ENCODE measurements at regions not wholly inside any gene's neighbourhood (a gene's known extent, or its start where the extent isn't known, plus 50 kb on each side); places are given as distances from the start of the nearest gene placed in this dataset.
"Not testable (repeated sequence)": the region's sequence is repeated elsewhere in the genome, so short reads cannot be mapped to it uniquely, and the experiment has no call there.

DNA sequence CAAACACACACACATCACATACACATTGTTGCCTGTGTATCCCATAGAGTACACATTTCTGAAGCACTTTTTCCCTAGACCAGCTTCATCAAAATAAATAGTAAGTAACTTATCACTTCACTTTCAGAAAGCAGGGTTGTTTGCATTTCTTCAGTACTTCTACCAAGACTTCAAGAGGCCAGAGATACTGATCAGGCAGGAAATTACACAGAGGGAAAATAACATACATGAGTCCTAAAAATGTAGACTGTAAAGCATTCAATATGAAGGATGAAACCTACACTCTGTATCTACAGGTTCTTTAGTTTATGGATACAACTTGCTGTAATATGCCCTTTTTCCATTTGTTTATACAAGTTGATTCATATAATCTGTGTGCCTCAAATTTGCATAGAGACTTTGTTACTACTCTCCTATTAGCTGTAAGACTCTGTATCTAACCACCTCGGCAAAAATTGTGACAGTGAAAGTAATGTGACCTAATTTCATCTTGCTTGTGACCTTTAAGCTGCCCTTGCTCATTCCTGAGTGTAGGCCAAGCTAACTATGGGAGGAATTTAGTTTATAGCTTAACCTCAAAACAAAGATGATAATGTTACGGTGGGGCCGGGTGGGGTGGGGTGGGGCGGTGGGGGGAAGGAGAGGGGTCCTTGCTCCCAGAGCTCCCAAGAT is 228.9 kb upstream of the SPOPL start:
- DNase-seq (ENCODE audit: low read depth), result no peak

DNA sequence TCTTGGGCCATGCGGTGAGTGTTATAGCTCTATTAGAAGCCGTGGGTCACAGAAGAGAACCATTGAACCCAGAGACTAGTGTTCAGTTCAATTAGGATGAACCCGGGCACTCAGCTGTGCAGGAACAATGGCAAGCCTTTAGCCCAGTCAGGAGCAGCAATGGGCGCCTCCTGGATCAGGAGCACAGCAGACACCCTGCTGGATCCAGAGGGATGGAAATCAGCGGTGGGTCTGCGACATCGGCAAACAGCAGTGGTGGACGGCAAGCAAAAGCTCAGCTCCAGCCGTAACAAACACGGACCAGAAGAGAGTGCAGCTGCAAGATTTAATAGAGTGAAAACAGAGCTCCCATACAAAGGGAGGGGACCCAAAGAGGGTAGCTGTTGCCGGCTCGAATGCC is 228.3 kb upstream of the SPOPL start:
- DNase-seq (ENCODE audit: low read depth), result not testable (repeated sequence)

DNA sequence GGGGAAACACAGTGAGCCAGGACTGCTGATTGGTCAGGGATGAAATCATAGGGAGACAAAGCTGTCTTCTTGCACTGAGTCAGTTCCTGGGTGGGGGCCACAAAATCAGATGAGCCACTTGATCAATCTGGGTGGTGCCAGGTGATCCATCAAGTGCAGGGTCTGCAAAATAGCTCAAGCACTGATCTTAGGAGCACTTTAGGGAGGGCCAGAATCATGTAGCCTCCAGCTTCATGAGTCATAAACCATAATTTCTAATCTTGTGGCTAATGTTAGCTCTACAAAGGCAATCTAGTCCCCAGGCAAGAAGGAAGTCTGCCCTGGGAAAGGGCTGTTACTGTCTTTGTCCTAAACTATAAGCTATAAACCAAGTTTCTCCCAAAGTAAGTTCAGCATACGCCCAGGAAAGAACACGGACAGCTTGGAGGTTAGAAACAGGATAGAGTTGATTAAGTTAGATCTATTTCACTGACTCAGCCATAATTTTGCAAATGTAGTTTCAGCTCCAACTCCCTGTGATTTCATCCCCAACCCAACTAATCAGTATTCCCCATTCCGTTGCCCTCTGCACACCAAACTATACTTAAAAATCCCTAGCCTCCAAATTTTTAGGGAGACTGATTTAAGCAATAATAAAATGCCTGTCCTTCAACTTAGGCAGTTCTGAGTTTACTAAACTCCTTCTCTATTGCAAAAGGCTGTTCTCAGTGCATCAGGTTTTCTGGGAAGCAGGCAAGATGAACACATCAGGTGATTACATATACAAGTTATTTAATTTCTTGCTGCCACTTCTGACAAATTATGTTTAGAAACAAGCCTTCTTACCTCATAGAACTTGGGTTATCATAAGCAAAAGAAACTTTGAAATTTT is 226.9 kb upstream of the SPOPL start:
- no peak for DNase-seq (ENCODE audit: low read depth)

DNA sequence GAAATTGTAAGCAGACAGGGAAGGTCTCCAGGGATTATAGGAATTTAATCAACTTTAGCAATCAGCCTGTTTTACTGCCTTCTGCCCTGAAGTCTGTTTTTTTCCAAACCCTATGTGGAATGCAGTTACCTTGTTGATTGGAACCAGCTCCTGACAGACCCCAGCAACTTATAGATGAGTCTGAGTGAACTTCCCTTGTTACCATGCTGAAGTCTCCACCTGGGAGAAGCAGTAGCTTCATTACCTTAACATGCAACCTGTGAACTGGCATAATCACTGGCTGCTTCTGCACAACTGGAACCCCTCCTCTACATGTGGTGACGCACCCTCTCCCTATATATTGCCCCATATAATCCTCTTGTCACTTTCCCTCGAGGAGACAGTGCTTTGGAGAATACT is 226.3 kb upstream of the SPOPL start:
- DNase-seq (ENCODE audit: low read depth), result no peak

DNA sequence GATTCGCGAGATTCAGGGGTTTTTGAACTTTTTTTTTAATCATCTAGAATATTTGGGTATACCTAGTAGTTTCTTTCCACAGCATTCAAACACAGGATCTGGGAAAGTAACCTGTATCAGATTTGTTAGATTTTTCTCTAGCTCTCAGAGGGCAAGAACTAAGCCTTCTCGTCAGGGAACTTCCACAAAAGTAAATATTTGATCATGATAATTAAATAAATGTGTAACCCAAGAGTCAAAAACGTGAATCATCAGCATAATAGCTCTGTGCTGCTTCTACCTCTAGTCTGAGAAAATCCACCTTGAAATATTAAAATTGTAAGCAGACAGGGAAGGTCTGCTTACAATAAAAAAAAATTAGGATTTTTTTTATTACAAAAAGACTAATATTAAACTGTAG is 225.7 kb upstream of the SPOPL start:
- DNase-seq (ENCODE audit: low read depth), result no peak

DNA sequence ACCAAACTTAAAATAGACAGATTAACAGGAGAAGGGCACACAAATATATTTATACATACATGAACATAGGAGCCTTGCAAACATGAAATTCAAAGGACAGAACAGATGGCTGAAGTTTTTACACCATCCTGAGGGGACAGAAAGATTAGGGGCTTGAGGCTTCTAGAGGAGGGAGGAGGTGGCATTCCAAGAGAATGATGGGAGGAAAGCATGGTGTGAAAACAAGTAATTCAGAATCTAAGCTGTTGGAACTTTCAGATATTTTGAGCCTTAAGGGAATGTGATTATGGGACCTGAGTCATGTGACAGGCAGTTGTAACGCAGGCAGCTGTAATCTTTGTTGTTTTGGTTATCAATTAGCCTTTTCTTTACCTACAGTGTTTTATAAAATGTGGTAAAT is 225.2 kb upstream of the SPOPL start:
- DNase-seq (ENCODE audit: low read depth), result no peak

DNA sequence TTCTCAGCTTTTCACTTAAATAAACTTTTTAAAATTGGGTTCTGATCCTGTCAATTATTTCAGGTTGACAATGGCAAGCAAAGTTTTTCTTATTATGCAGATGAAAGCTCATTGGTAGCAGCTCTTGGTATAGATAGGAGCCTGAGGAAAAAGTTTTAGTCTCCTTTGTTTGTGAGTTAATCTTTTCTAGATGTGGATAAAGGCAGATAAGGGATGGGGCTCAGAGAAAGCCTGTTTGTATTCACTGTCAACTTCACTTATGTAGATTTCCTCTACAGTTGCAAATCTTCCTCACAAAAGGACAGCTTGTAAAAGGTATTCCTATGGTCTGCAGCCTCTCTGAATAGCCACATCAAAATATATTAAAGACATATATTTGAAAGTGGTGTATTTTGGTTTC is 224.5 kb upstream of the SPOPL start:
- no peak for DNase-seq (ENCODE audit: low read depth)

DNA sequence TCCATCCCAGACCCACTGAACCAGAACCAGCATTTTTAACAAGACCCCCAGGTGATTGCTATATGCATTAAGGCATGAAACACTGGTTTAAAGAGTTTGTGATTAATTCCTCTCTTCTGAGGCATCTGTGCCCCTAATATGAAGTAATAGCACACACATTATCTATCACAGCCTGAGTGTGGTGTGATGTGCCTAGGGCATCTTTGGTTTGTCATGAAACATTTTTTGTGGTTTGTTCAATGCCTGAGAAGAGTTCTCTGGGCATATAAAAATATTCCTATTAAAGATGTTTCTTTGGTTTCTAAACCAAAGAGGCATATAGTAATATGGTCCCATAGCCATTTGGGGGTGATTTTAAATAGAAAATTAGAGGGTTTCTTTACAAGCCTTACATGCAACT is 221.7 kb upstream of the SPOPL start:
- no peak for DNase-seq (ENCODE audit: low read depth)

DNA sequence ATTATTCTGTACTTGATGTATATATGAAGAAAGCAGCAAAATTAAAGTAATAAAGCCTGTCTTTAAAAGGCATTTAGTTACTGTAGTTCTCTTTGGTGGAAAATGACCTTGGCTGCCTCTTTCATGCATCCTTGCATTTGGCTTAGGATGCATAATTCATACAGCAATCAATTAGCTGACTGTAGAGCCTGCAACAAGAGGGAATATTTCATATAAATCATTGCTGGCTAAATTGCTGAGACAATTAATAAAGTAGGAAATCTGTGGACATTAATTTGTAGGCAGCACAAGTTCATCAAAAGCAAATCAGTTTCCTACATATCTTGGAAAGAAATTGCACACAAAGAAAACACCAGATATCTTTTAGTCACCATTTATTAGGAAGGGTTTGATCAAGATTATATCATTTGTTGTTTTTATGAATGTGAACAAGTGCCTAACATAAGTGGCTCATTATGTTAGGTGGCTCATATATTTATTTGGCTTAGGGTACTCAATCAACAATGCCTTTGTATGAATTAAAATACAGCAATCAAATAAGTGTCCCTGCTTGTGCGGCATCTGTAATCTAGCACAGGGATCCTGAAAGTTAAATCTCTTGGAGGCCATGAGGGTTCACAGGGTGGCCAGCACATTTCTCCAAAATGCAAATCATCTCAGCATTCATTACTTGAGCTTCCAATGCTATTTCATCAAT is 220.4 kb upstream of the SPOPL start:
- DNase-seq (ENCODE audit: low read depth), result no peak

DNA sequence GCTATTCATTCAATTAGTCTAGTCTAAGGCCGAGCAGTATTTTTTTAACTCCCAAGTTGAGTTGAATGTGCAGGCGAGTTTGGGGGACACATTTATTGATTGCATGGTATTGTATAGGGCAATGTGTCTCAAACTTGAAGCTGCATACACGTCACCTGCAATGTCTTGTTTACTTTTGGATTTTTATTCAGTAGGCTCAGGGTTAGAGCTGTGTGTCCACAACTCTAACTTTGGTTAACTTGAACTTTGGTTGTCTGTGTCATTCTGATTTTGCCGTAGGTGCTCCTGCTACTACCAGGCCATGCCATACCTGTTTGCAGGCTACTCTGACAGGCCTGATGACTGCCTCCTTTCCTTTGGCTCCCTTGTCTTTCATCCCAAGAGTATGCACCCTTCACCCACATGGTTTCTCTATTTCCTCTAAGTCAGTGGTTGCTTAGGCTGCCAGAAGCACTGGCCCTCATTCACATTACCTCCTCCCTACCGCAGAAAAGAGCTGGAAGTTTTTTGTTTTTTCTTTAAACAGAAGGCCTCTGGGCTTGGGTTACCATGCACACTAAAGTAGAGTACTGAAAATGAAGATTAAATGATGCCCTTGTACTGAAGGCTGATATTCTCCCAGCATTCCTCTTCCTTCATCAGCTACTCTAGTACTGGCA is 219.4 kb upstream of the SPOPL start:
- no peak for DNase-seq (ENCODE audit: low read depth)

DNA sequence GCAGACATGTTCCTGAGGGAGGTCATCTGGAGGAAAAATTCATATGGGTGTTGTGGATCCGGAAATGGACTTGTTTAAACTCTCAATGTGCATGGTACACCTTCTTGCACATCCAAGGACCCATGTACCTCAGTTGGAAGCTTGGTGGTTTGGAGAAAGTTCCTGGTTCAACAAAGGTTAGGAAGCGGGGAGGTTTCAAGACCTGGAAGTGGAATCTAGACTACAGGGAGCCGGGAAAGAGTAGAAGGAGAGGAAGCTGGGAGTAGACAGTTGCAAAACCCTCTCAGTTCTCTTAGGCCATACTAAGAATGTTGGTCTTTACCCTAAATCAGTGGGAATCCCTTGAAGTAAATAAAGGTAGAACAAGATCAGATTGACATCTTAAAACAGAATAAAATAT is 209.8 kb upstream of the SPOPL start:
- DNase-seq (ENCODE audit: low read depth), result no peak

DNA sequence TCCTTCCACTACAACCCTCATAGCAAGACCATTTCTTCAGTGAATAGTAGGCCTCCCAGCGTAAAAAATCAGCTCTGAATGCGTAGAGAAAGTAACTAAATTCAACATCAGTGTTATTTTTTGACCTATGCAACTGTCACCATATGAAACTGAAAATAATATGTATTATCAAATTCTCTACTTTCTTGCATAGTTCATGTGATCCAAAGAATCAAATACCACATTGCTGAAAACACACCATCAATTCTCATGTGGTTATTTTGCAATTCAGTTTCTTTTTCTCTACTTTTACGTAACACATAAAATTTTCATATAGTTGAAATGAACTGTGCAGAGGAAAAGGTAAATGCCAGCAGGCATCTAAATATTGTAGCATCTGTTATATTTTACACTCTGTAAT is 208.5 kb upstream of the SPOPL start:
- no peak for DNase-seq (ENCODE audit: low read depth)

DNA sequence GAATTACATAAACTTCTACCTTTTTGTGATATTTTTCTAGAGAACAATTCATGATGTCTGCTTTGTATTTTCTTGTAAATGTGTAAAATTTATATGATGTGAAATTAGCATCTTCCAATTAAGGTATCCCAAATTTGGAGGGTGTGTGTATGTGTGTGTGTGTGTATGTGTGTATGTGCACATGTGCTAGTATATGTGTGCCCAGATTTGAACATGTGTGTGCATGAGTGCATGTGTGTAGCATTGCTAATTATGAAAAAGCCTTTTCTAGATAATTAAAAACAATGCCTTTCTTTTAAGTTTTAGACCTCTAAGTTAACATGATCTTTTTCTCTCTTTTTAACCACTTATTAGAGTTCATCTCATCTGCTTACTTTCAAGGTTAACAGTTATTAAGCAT is 208.0 kb upstream of the SPOPL start:
- no peak for DNase-seq (ENCODE audit: low read depth)

DNA sequence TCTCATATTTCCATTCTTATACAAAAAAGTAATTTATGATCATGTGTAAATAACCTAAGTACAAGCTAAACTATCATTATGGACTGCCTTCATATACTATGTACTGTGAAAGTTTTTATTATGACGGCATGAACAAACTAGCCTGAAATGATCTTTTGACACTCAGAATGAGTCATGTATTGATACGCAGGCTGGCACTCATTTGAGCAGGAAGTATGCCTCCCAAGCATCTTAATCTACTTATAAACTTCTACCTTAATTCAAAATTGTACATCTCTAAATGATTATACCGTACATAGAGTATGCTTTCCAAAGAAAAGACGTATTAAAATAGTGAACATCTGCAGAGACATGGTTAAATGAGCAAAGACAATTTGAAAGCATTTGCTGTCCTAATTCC is 207.1 kb upstream of the SPOPL start:
- DNase-seq (ENCODE audit: low read depth), result no peak

DNA sequence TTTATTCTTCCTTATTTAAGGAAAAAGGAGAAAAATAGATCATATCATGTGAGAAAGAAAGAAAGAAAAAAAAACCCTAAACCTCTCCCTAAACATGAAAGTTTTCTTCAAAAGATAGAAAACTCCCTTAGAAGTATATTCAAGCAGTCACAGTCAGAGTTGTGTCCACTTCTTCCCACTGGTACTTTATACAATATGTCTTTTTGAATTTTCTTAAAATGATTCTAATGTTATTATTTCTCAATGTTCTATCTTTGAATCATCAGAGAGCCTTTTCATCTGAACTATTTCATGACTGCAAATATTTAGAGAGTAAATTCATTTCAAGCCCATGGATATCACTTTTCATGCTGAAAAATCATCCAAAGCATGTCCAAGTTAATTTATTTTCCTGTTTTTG is 205.2 kb upstream of the SPOPL start:
- DNase-seq (ENCODE audit: low read depth), result no peak

DNA sequence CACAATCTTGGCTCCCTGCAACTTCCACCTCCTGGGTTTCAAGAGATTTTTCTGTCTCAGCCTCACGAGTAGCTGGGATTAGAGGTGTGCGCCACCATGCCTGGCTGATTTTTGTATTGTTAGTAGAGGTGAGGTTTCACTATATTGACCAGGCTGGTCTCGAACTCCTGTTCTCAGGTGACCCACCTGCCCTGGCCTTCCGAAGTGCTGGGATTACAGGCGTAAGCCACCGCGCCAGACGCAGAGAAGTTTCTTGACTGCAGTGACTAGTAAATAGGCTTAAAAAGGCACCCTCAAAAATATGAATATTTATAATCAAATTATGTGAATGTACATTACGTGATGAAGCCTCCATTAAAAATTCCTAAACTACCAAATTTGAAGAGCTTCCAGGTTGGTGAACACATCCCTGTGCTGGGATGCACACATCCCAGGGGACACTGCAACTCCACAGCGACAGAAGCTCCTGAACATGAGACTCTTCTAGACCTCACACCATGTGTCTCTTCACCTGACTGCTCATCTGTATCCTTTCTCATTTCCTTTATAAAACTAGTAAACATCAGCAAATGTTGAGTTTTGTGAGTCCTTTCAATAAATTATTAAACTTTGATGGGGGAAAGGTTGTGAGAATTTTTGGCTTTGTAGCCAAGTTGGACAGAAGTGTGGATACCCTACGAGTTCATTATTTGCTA is 203.3 kb upstream of the SPOPL start:
- no peak for DNase-seq (ENCODE audit: low read depth)

DNA sequence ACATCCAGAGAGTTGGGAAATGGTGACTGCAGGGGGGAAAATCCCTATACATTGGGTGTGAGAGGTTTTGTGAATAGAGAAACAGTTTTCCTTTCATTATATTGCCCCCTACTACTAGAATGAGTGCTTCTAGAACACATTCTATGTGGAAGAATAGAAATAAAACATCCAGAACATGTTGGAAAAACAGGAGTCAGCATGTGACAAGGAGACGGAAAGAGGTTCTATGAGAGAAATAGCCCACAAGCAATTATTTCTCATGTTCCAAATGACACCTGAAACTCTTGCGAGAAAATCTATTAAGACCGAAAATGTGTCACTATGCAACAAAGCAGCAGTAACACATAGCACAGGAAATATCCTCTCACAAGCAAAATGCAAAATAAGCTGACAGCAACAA is 202.7 kb upstream of the SPOPL start:
- no peak for DNase-seq (ENCODE audit: low read depth)

DNA sequence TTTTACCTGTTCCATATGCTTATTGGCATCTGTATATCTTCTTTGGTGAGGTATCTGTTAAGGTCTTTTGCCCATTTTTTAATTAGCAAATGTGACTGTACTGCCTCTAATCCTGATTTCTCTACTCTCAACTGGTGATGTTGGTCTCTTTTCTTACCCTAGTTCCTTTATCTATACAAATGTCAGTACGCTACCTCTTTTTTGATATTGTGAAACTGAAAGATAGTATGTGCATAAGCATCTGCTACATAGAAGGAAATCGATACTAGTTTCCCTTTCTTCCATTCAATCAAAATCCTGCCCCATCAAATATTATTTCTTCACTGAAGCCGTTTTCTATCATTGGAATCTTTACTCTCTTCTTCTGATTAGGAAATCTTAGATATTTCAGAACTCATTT is 194.9 kb upstream of the SPOPL start:
- no peak for DNase-seq (ENCODE audit: low read depth)

DNA sequence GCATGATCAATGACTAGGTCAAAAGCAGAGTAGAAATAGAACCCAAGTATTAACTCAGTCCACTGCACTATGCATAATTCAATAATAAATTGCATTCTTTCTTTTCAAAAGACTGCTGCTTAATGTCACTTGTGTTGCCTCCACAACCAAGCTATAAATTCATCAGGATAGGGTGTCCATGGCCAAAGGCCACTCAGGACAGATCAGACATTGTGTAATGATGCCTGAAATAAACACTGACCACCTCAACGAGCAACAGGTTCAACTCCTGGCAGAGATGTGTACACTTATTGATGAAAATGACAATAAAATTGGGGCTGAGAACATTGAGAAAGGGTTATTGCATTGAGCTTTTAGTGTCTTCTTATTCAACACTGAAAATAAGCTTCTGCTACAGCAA is 194.5 kb upstream of the SPOPL start:
- DNase-seq (ENCODE audit: low read depth), result no peak

DNA sequence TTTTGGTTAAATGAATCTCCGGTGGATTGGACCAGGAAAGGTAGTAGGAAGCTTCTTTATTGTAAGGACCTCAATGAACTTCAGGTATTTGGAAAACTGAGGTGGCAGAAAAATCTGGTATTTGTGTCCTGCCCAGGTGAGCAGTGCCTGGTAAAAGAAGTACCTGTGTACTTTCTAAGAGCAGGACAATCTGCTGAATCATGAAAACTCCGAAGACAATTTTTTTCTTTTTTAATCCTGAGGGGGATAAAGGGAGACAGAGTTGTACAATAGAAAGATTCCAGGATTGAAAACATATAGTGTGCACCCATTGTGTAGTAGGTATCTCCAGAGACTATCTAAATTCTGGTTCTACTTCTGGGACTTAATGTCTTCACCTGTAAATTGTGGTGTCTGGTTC is 191.8 kb upstream of the SPOPL start:
- no peak for DNase-seq (ENCODE audit: low read depth)

DNA sequence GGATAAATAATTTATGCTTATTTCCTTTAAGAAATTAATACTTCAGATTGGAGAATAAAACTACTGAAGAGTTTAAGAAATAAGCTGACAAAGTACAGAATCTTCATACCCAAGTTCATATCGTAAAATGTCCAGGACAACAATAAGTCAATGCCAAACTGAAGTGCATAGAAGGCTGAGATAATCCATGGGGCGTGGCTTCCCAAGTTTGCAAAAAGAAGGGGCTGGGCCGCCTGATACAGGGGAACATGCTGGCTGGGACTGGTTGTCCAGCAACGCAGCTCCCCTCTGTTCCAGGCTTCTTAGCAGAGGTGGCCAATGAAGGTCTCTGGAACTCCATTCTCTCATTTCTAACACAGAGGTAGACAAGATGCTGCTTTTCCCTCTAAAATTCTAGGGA is 189.5 kb upstream of the SPOPL start:
- no peak for DNase-seq (ENCODE audit: low read depth)

DNA sequence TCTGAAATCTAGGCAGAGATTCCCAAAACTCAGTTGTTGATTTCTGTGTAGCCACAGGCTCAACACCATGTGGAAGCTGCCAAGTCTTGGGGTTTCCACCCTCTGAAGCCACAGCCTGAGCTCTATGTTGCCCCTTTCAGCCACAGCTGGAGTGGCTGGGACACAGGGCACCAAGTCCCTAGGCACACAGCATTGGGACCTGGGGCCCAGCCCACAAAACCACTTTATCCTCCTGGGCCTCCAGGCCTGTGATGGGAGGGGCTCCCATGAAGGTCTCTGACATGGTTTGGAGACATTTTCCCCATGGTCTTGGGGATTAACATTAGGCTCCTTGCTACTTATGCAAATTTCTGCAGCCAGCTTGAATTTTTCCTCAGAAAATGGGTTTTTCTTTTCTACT is 186.0 kb upstream of the SPOPL start:
- not testable (repeated sequence) for DNase-seq (ENCODE audit: low read depth)
